Activated T-helper 1 cell treated with anti-CD3 and anti-CD28 coated beads, Interleukin-12 subunit alpha, Interleukin-12 subunit beta, Interleukin-2, Interleukin-4 antibody, amounts not matched to agents 30 ng/mL and 10 ng/mL and 1 ng/mL, durations not matched to agents 14 hours and 24 hours and 36 hours (primary cell): ENCODE measurements at regions not wholly inside any gene's neighbourhood (a gene's known extent, or its start where the extent isn't known, plus 50 kb on each side); places are given as distances from the start of the nearest gene placed in this dataset.

Source experiments
- DNase-seq: peaks from one replicate; pipeline ENCODE4 v3.0.0; 2021; ENCODE audit warnings: low spot score
- H3K27ac Mint-ChIP-seq: one replicate; pipeline ENCODE4 v1.8.0; 2021; ENCODE audit warnings: mild to moderate bottlenecking, mixed read lengths
- H3K27me3 Mint-ChIP-seq: one replicate; pipeline ENCODE4 v1.8.0; 2022; ENCODE audit warnings: mild to moderate bottlenecking, moderate library complexity, mixed read lengths; ENCODE audit not compliant: insufficient read depth
- H3K36me3 Mint-ChIP-seq: one replicate; pipeline ENCODE4 v1.8.0; 2021; ENCODE audit warnings: low read depth, mixed read lengths
- H3K4me1 Mint-ChIP-seq: one replicate; pipeline ENCODE4 v1.8.0; 2021; ENCODE audit warnings: low read depth, mixed read lengths
- H3K4me3 Mint-ChIP-seq: one replicate; pipeline ENCODE4 v1.8.0; 2021; ENCODE audit warnings: mild to moderate bottlenecking, moderate library complexity, mixed read lengths
- H3K9me3 Mint-ChIP-seq: one replicate; pipeline ENCODE4 v1.8.0; 2021; ENCODE audit warnings: mixed read lengths
- intact Hi-C: fragments of 100-400 bp; cut with micrococcal nuclease; formaldehyde crosslinking; loops from one replicate; pipeline ENCODE4 v1.15.1; 2024

GRCh38 chr5:102594192-102594591 is 95.4 kb upstream of the SLCO6A1 start:
- Mint-ChIP-seq H3K27me3 (peaks cover 2% of the 10 kb centered on the region), H3K4me3 (no peak overlapping the region), H3K36me3 (no peaks in the 10 kb centered on the region), H3K9me3 (peaks cover 5% of the 10 kb centered on the region), H3K4me1 (peaks cover 14% of the 10 kb centered on the region), H3K27ac (no peak overlapping the region)
- no peak for DNase-seq
- intact Hi-C loops: no loop called here

DNA sequence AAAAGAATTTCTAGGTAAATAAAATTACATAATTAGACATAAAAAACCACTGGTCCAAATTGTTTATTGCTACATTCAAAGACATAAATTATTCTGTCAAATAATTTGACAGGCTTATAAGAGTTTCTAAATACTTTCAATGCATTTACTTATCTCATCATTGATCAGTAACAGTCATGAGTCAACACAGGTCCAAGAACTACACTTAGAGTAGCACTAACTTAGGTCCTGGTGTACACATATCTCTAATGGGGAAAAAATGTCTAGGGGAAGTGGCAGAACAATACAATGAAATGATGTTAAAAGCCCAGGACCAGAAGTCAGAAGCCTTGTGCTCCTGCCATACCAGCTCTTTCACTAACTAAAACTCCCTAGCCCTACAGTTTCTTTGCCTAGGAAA is 96.5 kb upstream of the SLCO6A1 start:
- intact Hi-C loops: no loop called here
- peaks cover 5% of the 10 kb centered on the region for H3K27me3 Mint-ChIP-seq
- H3K36me3 Mint-ChIP-seq: no peaks in the 10 kb centered on the region

DNA sequence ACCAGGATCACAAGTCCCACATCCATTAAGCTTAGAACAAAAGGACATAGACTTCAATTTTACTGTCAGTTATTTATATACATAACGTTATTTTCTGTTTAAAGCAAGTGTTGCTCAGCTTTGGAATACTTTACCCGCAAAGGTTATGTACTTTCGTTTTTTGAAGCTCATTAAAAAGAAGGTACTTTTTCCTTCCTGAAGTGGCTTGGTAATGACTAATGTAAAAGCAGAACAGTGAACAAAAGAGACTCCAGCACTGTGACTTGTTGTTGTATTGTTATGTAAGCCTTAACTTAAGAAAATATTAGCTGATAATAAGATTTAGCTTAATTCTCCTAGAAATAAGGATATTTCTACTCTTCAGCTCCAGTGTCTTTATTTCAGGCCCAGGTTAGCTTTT is 97.3 kb upstream of the SLCO6A1 start:
- H3K27ac Mint-ChIP-seq: no peak overlapping the region
- H3K27me3 Mint-ChIP-seq: peaks cover 5% of the 10 kb centered on the region
- no peak overlapping the region for H3K4me3 Mint-ChIP-seq
- H3K36me3 Mint-ChIP-seq: no peaks in the 10 kb centered on the region
- intact Hi-C loops: no loop called here
- H3K4me1 Mint-ChIP-seq: peaks cover 14% of the 10 kb centered on the region
- no peak for DNase-seq
- H3K9me3 Mint-ChIP-seq: peaks cover 5% of the 10 kb centered on the region

More for the DNA sequence above, 96.5 kb upstream of the SLCO6A1 start:
- DNase-seq: no peak
- H3K9me3 Mint-ChIP-seq: peaks cover 5% of the 10 kb centered on the region
- H3K4me3 Mint-ChIP-seq: no peak overlapping the region
- H3K4me1 Mint-ChIP-seq: peaks cover 14% of the 10 kb centered on the region
- H3K27ac Mint-ChIP-seq: no peak overlapping the region

DNA sequence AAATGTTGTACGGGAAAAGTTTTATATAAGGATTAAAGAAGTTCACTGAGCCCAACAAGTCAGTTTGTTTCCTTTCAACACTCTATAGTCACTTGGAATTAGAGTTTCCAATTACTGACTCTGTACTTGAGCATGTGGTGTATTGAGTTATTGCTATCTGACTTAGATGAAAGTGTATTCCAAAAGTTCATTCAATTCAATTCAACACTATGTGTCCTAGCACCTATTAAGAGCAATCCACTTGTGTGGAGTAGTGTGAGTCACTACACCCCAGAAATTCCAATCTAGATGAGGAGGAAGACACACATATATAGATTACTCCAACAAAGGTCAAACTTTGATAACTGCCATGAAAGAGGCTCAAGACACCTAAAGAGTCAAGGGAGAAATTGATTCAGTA is 98.2 kb upstream of the SLCO6A1 start:
- H3K4me3 Mint-ChIP-seq: no peak overlapping the region
- H3K36me3 Mint-ChIP-seq: no peaks in the 10 kb centered on the region
- peaks cover 14% of the 10 kb centered on the region for H3K4me1 Mint-ChIP-seq
- no peak overlapping the region for H3K27ac Mint-ChIP-seq
- peaks cover 5% of the 10 kb centered on the region for H3K9me3 Mint-ChIP-seq
- DNase-seq: no peak
- peaks cover 5% of the 10 kb centered on the region for H3K27me3 Mint-ChIP-seq
- intact Hi-C loops: no loop called here

DNA sequence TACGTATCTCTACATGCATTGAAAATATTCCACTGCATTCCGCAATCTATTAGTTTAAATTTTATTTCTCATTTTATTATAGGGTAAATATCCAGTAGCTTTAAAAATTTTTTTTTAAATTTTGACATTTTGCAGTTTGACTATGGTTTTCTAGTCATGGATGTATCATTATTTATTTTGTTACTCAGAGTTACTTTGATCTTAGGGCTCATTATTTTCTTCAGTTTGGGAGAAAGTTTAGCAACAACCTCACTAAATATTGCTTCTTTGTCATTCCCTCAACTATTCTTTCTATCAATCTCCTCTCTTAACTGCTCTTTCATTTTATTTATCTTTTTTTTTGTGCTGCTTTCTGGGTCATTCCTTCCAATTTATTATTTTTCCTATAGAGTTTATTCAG is 100.5 kb upstream of the SLCO6A1 start:
- H3K9me3 Mint-ChIP-seq: no peaks in the 10 kb centered on the region
- H3K36me3 Mint-ChIP-seq: no peaks in the 10 kb centered on the region

DNA sequence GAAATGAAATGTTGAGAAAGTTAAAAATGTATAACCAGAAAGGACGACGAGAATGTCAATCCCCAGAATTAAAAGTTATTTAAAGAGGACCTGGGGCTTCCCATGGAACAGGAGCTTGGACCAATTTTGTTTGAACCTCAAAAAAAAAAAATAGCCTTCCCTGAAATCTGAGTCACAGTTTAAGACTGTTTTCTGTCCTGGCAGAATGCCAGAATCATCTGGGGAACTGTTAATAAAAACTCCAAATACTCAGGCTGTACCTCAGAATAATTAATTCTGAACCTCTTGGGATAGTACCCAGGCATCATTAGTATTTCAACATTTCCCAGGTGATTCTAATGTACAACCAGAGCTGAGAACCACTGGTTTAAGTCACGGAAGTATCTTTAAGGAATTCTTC is 102.2 kb upstream of the SLCO6A1 start:
- Mint-ChIP-seq H3K36me3 (no peaks in the 10 kb centered on the region), H3K4me1 (peaks cover 7% of the 10 kb centered on the region), H3K9me3 (no peaks in the 10 kb centered on the region), H3K4me3 (no peak overlapping the region), H3K27me3 (peaks cover 11% of the 10 kb centered on the region), H3K27ac (no peak overlapping the region)
- intact Hi-C loops: no loop called here
- DNase-seq: no peak

More for the DNA sequence above, 100.5 kb upstream of the SLCO6A1 start:
- Mint-ChIP-seq H3K4me1 (peaks cover 14% of the 10 kb centered on the region), H3K27me3 (peaks cover 11% of the 10 kb centered on the region), H3K4me3 (no peak overlapping the region), H3K27ac (no peak overlapping the region)
- intact Hi-C loops: no loop called here
- no peak for DNase-seq

GRCh38 chr5:102603670-102604069 is 104.9 kb upstream of the SLCO6A1 start:
- Mint-ChIP-seq H3K27ac (no peak overlapping the region), H3K27me3 (peaks cover 14% of the 10 kb centered on the region), H3K36me3 (no peaks in the 10 kb centered on the region), H3K4me3 (no peak overlapping the region), H3K4me1 (no peaks in the 10 kb centered on the region), H3K9me3 (no peaks in the 10 kb centered on the region)
- intact Hi-C loops: no loop called here
- no peak for DNase-seq

GRCh38 chr5:102608414-102608813 is 109.6 kb upstream of the SLCO6A1 start:
- Mint-ChIP-seq H3K27me3 (peaks cover 12% of the 10 kb centered on the region), H3K4me1 (no peaks in the 10 kb centered on the region), H3K4me3 (no peak overlapping the region), H3K36me3 (no peaks in the 10 kb centered on the region), H3K27ac (no peak overlapping the region), H3K9me3 (no peaks in the 10 kb centered on the region)
- intact Hi-C loops: no loop called here
- no peak for DNase-seq

DNA sequence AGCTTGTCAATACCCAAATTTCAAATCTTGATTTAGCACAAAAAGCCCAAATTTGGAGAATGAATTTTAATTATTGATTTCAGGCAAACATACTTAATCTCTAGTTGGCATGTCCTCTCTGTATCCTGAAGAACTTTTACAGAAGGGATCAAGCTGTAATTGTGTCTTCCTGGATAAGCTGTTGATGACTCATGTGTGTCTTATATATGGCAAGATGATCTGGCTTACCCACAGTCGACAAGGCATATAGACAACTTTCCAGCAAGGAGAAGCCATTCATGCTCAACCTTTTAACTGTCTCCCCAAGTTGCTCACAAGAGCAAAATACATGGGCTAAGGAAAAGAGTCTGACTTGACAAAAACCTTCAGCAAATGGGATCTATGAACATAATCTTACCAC is 112.5 kb upstream of the SLCO6A1 start:
- intact Hi-C loops: no loop called here
- Mint-ChIP-seq H3K27me3 (peaks cover 8% of the 10 kb centered on the region), H3K4me3 (no peak overlapping the region), H3K9me3 (no peaks in the 10 kb centered on the region), H3K4me1 (no peaks in the 10 kb centered on the region), H3K27ac (no peak overlapping the region), H3K36me3 (no peaks in the 10 kb centered on the region)
- DNase-seq: no peak

GRCh38 chr5:102613661-102614060 is 114.9 kb upstream of the SLCO6A1 start:
- DNase-seq: no peak
- peaks cover 9% of the 10 kb centered on the region for H3K27me3 Mint-ChIP-seq
- H3K9me3 Mint-ChIP-seq: no peaks in the 10 kb centered on the region
- no peak overlapping the region for H3K27ac Mint-ChIP-seq
- H3K36me3 Mint-ChIP-seq: no peaks in the 10 kb centered on the region
- H3K4me1 Mint-ChIP-seq: no peaks in the 10 kb centered on the region
- intact Hi-C loops: no loop called here
- no peak overlapping the region for H3K4me3 Mint-ChIP-seq

DNA sequence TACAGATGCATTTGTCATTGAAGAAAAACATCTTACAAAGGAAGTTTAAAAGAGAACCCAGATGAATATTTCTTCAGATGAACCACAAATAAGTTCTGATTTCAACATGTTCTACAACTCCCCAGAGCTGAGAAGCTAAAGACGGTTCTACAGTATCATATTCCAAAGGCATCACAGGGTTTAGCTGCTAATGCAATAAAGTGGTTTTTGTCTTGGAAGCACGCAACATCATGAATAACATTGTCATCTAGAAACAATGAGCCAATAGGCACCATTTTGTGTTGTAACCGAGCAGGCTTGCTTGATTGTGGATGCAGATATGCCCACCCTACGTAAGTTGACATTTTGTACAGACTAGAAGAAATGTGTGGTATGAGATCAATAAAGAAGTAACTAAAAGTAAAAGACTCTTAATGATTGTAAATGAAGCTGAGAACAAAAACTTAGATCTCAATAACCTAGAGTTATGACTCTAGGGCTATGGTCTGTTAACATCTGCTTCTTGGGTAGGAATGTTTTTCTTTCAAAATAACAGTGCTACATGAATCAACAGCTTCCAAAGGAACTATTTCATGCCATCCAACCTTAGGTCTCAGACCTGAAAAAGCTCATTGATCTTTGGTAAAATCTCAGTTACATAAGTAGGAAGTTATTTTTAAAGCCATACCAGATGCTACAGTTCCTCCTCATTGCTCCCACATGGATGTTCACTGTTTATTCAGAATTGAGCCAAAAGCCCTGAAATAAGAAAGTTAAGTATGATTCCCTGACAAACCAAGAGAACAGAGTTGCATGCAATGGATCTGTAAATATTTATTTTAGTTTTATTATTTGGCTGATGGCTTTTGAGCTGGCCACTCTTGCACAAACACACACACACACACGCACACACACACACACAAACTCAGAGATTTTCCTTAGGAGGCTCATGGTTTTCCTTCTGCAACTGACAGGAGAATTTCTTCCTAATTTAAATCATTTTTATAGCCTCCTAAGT is 118.7 kb upstream of the SLCO6A1 start:
- no peaks in the 10 kb centered on the region for H3K9me3 Mint-ChIP-seq

GRCh38 chr5:102622262-102622661 is 123.5 kb upstream of the SLCO6A1 start:
- no peak overlapping the region for H3K27ac Mint-ChIP-seq
- peaks cover 4% of the 10 kb centered on the region for H3K27me3 Mint-ChIP-seq
- no peaks in the 10 kb centered on the region for H3K36me3 Mint-ChIP-seq
- DNase-seq: no peak
- no peaks in the 10 kb centered on the region for H3K9me3 Mint-ChIP-seq
- no peak overlapping the region for H3K4me3 Mint-ChIP-seq
- intact Hi-C loops: no loop called here
- no peaks in the 10 kb centered on the region for H3K4me1 Mint-ChIP-seq

More for the DNA sequence above, 118.7 kb upstream of the SLCO6A1 start:
- Mint-ChIP-seq H3K4me3 (no peak overlapping the region), H3K27me3 (peaks cover 7% of the 10 kb centered on the region), H3K4me1 (no peaks in the 10 kb centered on the region), H3K27ac (no peak overlapping the region), H3K36me3 (no peaks in the 10 kb centered on the region)
- DNase-seq: no peak
- intact Hi-C loops: no loop called here

DNA sequence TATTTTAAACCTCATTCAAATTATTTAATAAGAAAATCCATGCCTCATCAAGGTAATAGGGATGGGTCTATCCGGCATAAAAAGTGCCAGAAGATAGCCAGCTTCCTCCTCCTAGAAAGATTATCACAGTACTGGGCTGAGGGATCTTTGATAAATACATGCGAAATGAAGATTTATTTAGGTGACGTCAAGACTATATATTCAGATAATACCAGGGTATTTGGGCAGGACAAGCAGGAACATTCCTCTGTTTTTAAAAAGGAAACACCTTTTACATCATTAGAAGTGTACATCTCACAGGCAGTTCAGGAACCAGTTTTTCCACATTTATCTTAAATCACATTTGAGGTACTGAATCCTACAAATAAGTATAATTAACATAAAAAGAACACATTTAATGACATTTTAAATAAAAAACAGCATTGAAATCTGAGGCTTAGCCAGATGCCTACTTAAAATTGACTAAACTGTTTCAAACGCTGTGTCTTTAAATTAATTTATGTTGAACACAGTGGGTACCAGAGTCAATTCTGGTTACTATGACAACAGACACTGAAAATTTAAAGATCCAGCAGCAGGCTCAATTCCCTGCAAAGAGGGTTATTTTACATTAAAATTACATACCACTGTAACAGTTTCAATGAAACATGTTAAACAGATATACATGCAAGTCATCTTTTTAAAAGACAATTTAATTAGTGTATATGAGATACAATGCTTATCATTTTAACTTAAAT is 124.7 kb upstream of the SLCO6A1 start:
- intact Hi-C loops: no loop called here
- no peak overlapping the region for H3K27ac Mint-ChIP-seq
- H3K4me3 Mint-ChIP-seq: no peak overlapping the region
- H3K9me3 Mint-ChIP-seq: no peaks in the 10 kb centered on the region
- H3K27me3 Mint-ChIP-seq: peaks cover 4% of the 10 kb centered on the region
- no peaks in the 10 kb centered on the region for H3K4me1 Mint-ChIP-seq
- DNase-seq: no peak
- H3K36me3 Mint-ChIP-seq: no peaks in the 10 kb centered on the region
